ENCODE measurements at regions not wholly inside any gene's neighbourhood (a gene's known extent, or its start where the extent isn't known, plus 50 kb on each side); places are given as distances from the start of the nearest gene placed in this dataset.

DNA sequence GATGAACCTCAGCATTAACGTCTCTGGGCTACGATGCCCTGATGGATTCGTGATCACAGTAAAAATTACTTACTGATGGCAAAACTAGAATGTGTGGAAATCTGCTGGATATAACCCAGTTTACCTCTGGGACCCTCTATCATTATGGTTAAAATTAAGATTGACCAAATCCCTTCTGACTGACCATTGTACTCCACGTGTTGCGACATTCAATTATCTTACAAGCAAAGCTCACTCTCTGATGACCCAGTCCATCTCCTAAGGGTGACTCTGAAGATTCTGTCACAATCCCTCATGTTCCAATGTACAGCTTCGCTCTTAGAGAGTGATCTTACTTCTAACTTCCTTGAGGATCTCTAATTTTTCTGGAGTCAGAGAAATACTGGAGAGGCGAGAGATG is 288.5 kb upstream of the RUNX1 start:
- Histone ChIP-seq H3K9me3 (no peaks in the 10 kb centered on the region), H3K9me2 (no peaks in the 10 kb centered on the region), H3K4me1 (ENCODE audit: control insufficient read depth in 1 of 2, insufficient read depth in 2 of 2, low read depth in 1 of 2, low read length in 1 of 2) (no peaks in the 10 kb centered on the region; a peak in 1 of 4 replicates), H3K27me3 (ENCODE audit: insufficient read depth) (no peaks in the 10 kb centered on the region), H2AFZ (ENCODE audit: low read depth) (no peak overlapping the region), H4K20me1 (ENCODE audit: insufficient read depth) (no peaks in the 10 kb centered on the region), H3F3A (replicated peaks; ENCODE audit: insufficient read depth) (no peaks in the 10 kb centered on the region), H3K9ac (no peak overlapping the region), H3K36me3 (replicated peaks in 1 of 2; ENCODE audit: control insufficient read depth in 1 of 2, insufficient read depth in 2 of 2, low read length in 1 of 2) (no peaks in the 10 kb centered on the region), H3K27ac (ENCODE audit: low read depth in 2 of 2, low read length in 1 of 2) (no peak overlapping the region), H3K79me2 (ENCODE audit: insufficient read depth) (no peaks in the 10 kb centered on the region), H3K4me3 (ENCODE audit: low read depth in 2 of 2, low read length in 1 of 2) (no peak overlapping the region), H3K4me2 (no peak overlapping the region)
- TF ChIP-seq, protein P1, sequence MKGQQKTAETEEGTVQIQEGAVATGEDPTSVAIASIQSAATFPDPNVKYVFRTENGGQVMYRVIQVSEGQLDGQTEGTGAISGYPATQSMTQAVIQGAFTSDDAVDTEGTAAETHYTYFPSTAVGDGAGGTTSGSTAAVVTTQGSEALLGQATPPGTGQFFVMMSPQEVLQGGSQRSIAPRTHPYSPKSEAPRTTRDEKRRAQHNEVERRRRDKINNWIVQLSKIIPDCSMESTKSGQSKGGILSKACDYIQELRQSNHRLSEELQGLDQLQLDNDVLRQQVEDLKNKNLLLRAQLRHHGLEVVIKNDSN (IDR thresholded peaks at IDR 0.05; ENCODE audit: borderline replicate concordance, low read depth), result no peak
- TF ChIP-seq SIN3A (IDR thresholded peaks at IDR 0.05; ENCODE audit: borderline replicate concordance, low read depth, low read length), result no peak
- no peak for TF ChIP-seq RXRA (IDR thresholded peaks at IDR 0.05; ENCODE audit: borderline replicate concordance, low read depth)
- TF ChIP-seq MAX (IDR thresholded peaks at IDR 0.05; ENCODE audit: low read depth), result no peak
- no peak for TF ChIP-seq TCF12 (IDR thresholded peaks at IDR 0.05)
- no peak for TF ChIP-seq PBX3 (IDR thresholded peaks at IDR 0.05)
- TF ChIP-seq ELF1 (IDR thresholded peaks at IDR 0.05), result no peak
- TF ChIP-seq, protein P2, sequence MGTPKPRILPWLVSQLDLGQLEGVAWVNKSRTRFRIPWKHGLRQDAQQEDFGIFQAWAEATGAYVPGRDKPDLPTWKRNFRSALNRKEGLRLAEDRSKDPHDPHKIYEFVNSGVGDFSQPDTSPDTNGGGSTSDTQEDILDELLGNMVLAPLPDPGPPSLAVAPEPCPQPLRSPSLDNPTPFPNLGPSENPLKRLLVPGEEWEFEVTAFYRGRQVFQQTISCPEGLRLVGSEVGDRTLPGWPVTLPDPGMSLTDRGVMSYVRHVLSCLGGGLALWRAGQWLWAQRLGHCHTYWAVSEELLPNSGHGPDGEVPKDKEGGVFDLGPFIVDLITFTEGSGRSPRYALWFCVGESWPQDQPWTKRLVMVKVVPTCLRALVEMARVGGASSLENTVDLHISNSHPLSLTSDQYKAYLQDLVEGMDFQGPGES (IDR thresholded peaks at IDR 0.05; ENCODE audit: low read depth, low read length), result no peak
- TF ChIP-seq TAF1 (IDR thresholded peaks at IDR 0.05; ENCODE audit: borderline replicate concordance, low read depth, low read length), result no peak
- no peak for TF ChIP-seq FOXJ3 (CRISPR knock-in tag; IDR thresholded peaks at IDR 0.05)
- TF ChIP-seq MXI1 (IDR thresholded peaks at IDR 0.05; ENCODE audit: low read depth, low read length), result no peak
- no peak for TF ChIP-seq RFX5 (IDR thresholded peaks at IDR 0.05; ENCODE audit: low read length)
- no peak for TF ChIP-seq NRF1 (IDR thresholded peaks at IDR 0.05; ENCODE audit: low read depth, low read length)
- no peak for TF ChIP-seq EZH2phosphoT487 (IDR thresholded peaks at IDR 0.05; ENCODE audit: borderline replicate concordance, low read depth)
- TF ChIP-seq NFIC (IDR thresholded peaks at IDR 0.05; ENCODE audit: borderline replicate concordance), result no peak
- TF ChIP-seq TEAD4 (IDR thresholded peaks at IDR 0.05; ENCODE audit: borderline replicate concordance, insufficient read depth), result no peak
- TF ChIP-seq FOXM1 (IDR thresholded peaks at IDR 0.05; ENCODE audit: low read depth), result no peak
- no peak for TF ChIP-seq GATA2 (CRISPR knock-in tag; IDR thresholded peaks at IDR 0.05)
- no peak for TF ChIP-seq FOSL2 (IDR thresholded peaks at IDR 0.05; ENCODE audit: borderline replicate concordance, low read depth)
- DNase-seq, result no peak
- POLR2A ChIA-PET, result no interaction called here
- CTCF ChIA-PET, result no interaction called here
- whole genome bisulfite sequencing (ENCODE audit: low lambda C conversion rate), result 91% methylated on average over 7 of the region's 7 CpGs

All from SK-N-SH (cell line).